SU-DHL-6 (cell line): ENCODE measurements at regions not wholly inside any gene's neighbourhood (a gene's known extent, or its start where the extent isn't known, plus 50 kb on each side); places are given as distances from the start of the nearest gene placed in this dataset.
A peak's percentile ranks its signal among the peaks of the same experiment; 100 is the strongest.

Experiments used
- H2AFZ ChIP-seq: fragments of 200-600 bp; sonication (generic); 2 replicates; pipeline ENCODE4 v1.6.1; 2014; ENCODE audit warnings: low read depth, mild to moderate bottlenecking, moderate library complexity, mixed read lengths, antibody characterized with exemption, low read length; ENCODE audit not compliant: severe bottlenecking
- H3F3A ChIP-seq: fragments of 200-600 bp; shearing (Covaris generic); 2 replicates; pipeline ENCODE4 v1.6.0; 2016; ENCODE audit warnings: antibody characterized with exemption, mild to moderate bottlenecking; ENCODE audit not compliant: insufficient read depth
- H3K27ac ChIP-seq: fragments of 200-600 bp; sonication (generic); 2 replicates; pipeline ENCODE4 v1.5.1; 2016; ENCODE audit warnings: low read depth, mild to moderate bottlenecking, low read length, moderate library complexity, mixed read lengths
- H3K27me3 ChIP-seq: fragments of 200-600 bp; sonication (generic), shearing (Covaris generic); 2 replicates; pipeline ENCODE4 v1.6.0; 2014; ENCODE audit warnings: mild to moderate bottlenecking, low read length
- H3K36me3 ChIP-seq: fragments of 200-600 bp; sonication (generic); 2 replicates; pipeline ENCODE4 v1.6.1; 2014; ENCODE audit warnings: mild to moderate bottlenecking, low read length, mixed read lengths
- H3K4me2 ChIP-seq: fragments of 300-600, 200-600 bp; shearing (Covaris generic), sonication (generic); 2 replicates; pipeline ENCODE4 v1.6.0; 2014; ENCODE audit warnings: low read length, low read depth, mild to moderate bottlenecking; ENCODE audit not compliant: poor library complexity, severe bottlenecking
- H3K4me3 ChIP-seq: fragments of 200-600 bp; sonication (generic); 2 replicates; pipeline ENCODE4 v1.5.1; 2014; ENCODE audit warnings: antibody characterized with exemption, low read length, mild to moderate bottlenecking, mixed read lengths; ENCODE audit not compliant: insufficient read depth, poor library complexity, severe bottlenecking
- H3K79me2 ChIP-seq: fragments of 200-600 bp; sonication (generic); 2 replicates; pipeline ENCODE4 v1.6.1; 2014; ENCODE audit warnings: mild to moderate bottlenecking, low read length, moderate library complexity; ENCODE audit not compliant: insufficient read depth
- H3K9ac ChIP-seq: fragments of 200-600 bp; sonication (generic); 2 replicates; pipeline ENCODE4 v1.7.0; 2014; ENCODE audit warnings: mild to moderate bottlenecking, low read length
- H3K9me2 ChIP-seq: fragments of 200-600 bp; sonication (generic); replicated peaks from 2 replicates; pipeline ENCODE4 v1.6.1; 2014; ENCODE audit warnings: low read length; ENCODE audit not compliant: insufficient read depth
- H3K9me3 ChIP-seq: fragments of 200-600 bp; sonication (generic); 2 replicates; pipeline ENCODE4 v1.6.1; 2014; ENCODE audit warnings: low read length, mixed read lengths; ENCODE audit not compliant: insufficient read depth
- H4K20me1 ChIP-seq: fragments of 200-600 bp; sonication (generic); 2 replicates; pipeline ENCODE4 v1.6.1; 2014; ENCODE audit warnings: low read depth, mild to moderate bottlenecking, antibody characterized with exemption, low read length, moderate library complexity, mixed read lengths
- CTCF ChIP-seq: fragments of 200-600 bp; sonication (generic); IDR thresholded peaks from one replicate; pipeline ENCODE4 v1.5.1; 2017; ENCODE audit warnings: antibody characterized with exemption, mild to moderate bottlenecking, low read length, moderate library complexity; ENCODE audit not compliant: insufficient read depth, poor library complexity, severe bottlenecking
- EZH2phosphoT487 ChIP-seq: fragments of 200-600 bp; sonication (generic), shearing (Covaris generic); conservative IDR thresholded peaks from 2 replicates; pipeline ENCODE4 v1.6.1; 2018; ENCODE audit warnings: mild to moderate bottlenecking, antibody characterized with exemption, low read length, moderate library complexity, mixed read lengths

GRCh38 chr19:46911456-46911855 is 50.7 kb downstream of the ARHGAP35 start:
- H3K27me3 ChIP-seq = no peaks in the 10 kb centered on the region
- TF ChIP-seq EZH2phosphoT487 = no peak
- no peak for TF ChIP-seq CTCF
- peaks cover 92% of the 10 kb centered on the region for H3K79me2 ChIP-seq
- no peaks in the 10 kb centered on the region for H3F3A ChIP-seq
- H2AFZ ChIP-seq = no peak overlapping the region
- H3K9ac ChIP-seq = no peak overlapping the region
- H3K4me3 ChIP-seq = no peak overlapping the region
- H4K20me1 ChIP-seq = peaks cover 21% of the 10 kb centered on the region; the same call in 1 of the 2 replicates
- H3K4me2 ChIP-seq = no peak overlapping the region
- H3K27ac ChIP-seq = no peak overlapping the region
- H3K9me3 ChIP-seq = no peaks in the 10 kb centered on the region
- no peaks in the 10 kb centered on the region for H3K9me2 ChIP-seq
- no peaks in the 10 kb centered on the region for H3K36me3 ChIP-seq

GRCh38 chr19:46913198-46913851 is 52.5 kb downstream of the ARHGAP35 start:
- Histone ChIP-seq H3K9me3 (no peaks in the 10 kb centered on the region), H3K27ac (no peak overlapping the region), H3K36me3 (no peaks in the 10 kb centered on the region), H4K20me1 (peaks cover 12% of the 10 kb centered on the region; the same call in 1 of the 2 replicates), H2AFZ (no peak overlapping the region), H3F3A (no peaks in the 10 kb centered on the region), H3K9me2 (no peaks in the 10 kb centered on the region), H3K4me2 (peak overlapping the region; percentile 29), H3K27me3 (no peaks in the 10 kb centered on the region), H3K4me3 (no peak overlapping the region), H3K79me2 (peaks cover 98% of the 10 kb centered on the region), H3K9ac (no peak overlapping the region)
- TF ChIP-seq EZH2phosphoT487 (no peak), CTCF (no peak)

- no peaks in the 10 kb centered on the region for H3K27me3 ChIP-seq
- no peaks in the 10 kb centered on the region for H3K9me3 ChIP-seq
- H3K27ac ChIP-seq = no peak overlapping the region
- no peaks in the 10 kb centered on the region for H3K9me2 ChIP-seq
- no peak overlapping the region for H2AFZ ChIP-seq
- no peak overlapping the region for H3K9ac ChIP-seq
- peak overlapping the region; percentile 29 for H3K4me2 ChIP-seq
- H3F3A ChIP-seq = no peaks in the 10 kb centered on the region
- TF ChIP-seq EZH2phosphoT487 (no peak), CTCF (no peak)
- H3K36me3 ChIP-seq = 0 out of 2 replicates have a peak, but pooled peaks cover 2% of the 10 kb centered on the region
- peaks cover 8% of the 10 kb centered on the region; the same call in 1 of the 2 replicates for H4K20me1 ChIP-seq
- H3K79me2 ChIP-seq = peaks cover 97% of the 10 kb centered on the region
- no peak overlapping the region for H3K4me3 ChIP-seq
Measured at GRCh38 chr19:46913852-46914430, 53.1 kb downstream of the ARHGAP35 start.
